Stomach (tissue), 4 donors: ENCODE measurements at regions not wholly inside any gene's neighbourhood (a gene's known extent, or its start where the extent isn't known, plus 50 kb on each side); places are given as distances from the start of the nearest gene placed in this dataset.

Experiments used
- CTCF ChIP-seq, 7 experiments: fragments of 450-650 bp in 4 of 7; fragments of 200-600 bp in 3 of 7; sonication (generic) in 3 of 7; IDR thresholded peaks; one replicate each; pipeline ENCODE4 v1.5.1; 2016 to 2019; ENCODE audit warnings: antibody characterized with exemption in 7 of 7, control low read depth in 2 of 7, mild to moderate bottlenecking in 1 of 7
- POLR2A ChIP-seq, 4 donors: fragments of 450-650 bp; IDR thresholded peaks; one replicate each; pipeline ENCODE4 v1.6.1; 2016; ENCODE audit warnings: antibody characterized with exemption in 4 of 4, control low read depth in 2 of 4, mild to moderate bottlenecking in 1 of 4, moderate library complexity in 1 of 4
- POLR2AphosphoS5 ChIP-seq, 3 donors: sonication (generic); formaldehyde crosslinking; IDR thresholded peaks; one replicate each; pipeline ENCODE4 v1.6.1; 2016; ENCODE audit warnings: antibody characterized with exemption in 3 of 3

GRCh38 chr9:90988318-90988717 is 186.7 kb downstream of the SYK start:
- TF ChIP-seq CTCF (IDR thresholded peaks at IDR 0.05) (no peak), POLR2AphosphoS5 (IDR thresholded peaks at IDR 0.05) (no peak), POLR2A (IDR thresholded peaks at IDR 0.05) (no peak)
